Coronary artery (tissue), 2 donors: ENCODE measurements at regions not wholly inside any gene's neighbourhood (a gene's known extent, or its start where the extent isn't known, plus 50 kb on each side); places are given as distances from the start of the nearest gene placed in this dataset.

Experiments
- DNase-seq: peaks from one replicate; pipeline ENCODE4 v3.0.0-alpha.2; 2017; ENCODE audit warnings: low spot score
- H3K27ac ChIP-seq, 2 donors: fragments of 200-600 bp; sonication (generic); one replicate each; pipeline ENCODE4 v1.5.1; 2016 to 2019
- H3K4me3 ChIP-seq: fragments of 200-600 bp; sonication (generic); 2 replicates; pipeline ENCODE4 v1.5.1; 2016; ENCODE audit warnings: mild to moderate bottlenecking, moderate library complexity
- CTCF ChIP-seq: fragments of 200-600 bp; sonication (generic); IDR thresholded peaks from one replicate; pipeline ENCODE4 v1.5.1; 2019; ENCODE audit warnings: antibody characterized with exemption

DNA sequence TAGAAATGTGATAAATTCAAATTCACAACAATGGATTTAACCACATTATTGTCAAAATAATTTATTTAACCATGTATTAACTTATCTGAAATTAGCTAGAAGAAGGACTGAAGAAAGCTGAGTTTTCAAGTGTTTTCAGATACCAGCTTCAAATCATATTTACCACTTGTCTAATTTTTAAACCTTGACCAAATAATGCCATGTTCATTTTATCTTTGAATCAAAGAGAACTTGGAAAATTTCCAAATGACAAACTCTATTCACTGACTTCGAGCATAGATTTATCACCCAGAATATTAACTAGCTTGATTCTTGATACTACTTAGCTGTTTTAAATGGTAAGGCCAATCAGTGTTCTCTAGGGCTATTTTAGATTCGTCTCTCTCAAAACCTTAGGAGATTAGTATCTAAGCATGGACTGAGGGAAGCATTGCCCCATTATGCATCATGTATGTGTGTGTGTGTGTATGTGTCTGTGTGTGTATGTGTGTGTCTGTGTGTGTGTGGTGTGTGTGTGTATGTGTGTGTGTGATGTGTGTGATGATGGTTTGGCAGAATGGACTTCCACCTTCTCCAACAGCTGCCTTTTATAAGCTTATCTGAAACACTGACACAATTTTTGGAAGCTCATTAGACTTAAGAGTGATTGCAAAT lies 667.5 kb upstream of the FANCL start:
- no peak overlapping the region for H3K4me3 ChIP-seq
- no peak overlapping the region for H3K27ac ChIP-seq
- no peak for TF ChIP-seq CTCF
- DNase-seq, result no peak

DNA sequence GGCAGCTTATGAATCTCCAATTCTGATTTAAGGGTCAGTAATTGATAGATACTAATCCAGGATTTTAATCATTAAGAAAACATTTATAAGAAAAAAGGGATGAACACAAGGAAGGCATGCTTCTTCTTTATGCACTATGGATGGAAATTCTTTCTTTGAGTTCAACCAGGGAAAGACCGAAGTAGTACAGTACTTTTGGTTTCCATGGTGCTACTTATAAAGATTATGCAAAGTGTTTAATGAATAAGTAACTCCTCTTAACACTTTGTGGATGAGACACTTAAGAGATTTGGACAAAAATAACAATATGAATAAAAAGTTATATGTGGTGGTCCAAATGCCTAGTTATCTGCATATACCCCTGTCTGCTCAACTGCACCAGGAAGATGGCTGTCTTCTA lies 666.5 kb upstream of the FANCL start:
- H3K27ac ChIP-seq, result no peak overlapping the region
- TF ChIP-seq CTCF, result no peak
- DNase-seq, result no peak
- no peak overlapping the region for H3K4me3 ChIP-seq

DNA sequence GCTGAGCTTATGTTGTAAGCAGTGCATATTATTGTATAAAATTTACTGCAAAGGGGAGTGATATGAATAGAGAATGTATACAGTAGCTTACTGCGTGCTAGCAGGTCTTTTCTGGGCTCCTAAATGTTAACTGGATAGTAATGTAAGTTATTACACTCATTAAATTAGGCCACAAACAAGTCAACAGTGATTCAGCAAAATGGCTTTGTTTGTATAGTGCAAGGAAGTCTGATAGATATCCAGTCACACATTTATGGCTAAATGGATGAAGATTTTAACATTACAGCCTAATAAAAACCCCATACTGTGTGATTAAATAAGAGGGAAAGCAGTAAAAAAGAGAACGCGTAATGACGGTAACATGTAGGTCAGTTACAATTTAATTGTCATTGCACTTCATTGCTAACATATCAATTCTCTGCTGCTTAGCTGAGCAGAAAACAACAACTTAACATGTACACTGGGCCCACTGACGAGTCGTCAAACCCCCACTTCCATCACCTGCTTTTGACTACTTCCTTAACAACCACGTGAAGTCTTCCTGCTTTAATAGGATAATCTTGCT lies 665.0 kb upstream of the FANCL start:
- H3K27ac ChIP-seq, result no peak overlapping the region
- H3K4me3 ChIP-seq, result no peak overlapping the region
- DNase-seq, result no peak
- no peak for TF ChIP-seq CTCF

DNA sequence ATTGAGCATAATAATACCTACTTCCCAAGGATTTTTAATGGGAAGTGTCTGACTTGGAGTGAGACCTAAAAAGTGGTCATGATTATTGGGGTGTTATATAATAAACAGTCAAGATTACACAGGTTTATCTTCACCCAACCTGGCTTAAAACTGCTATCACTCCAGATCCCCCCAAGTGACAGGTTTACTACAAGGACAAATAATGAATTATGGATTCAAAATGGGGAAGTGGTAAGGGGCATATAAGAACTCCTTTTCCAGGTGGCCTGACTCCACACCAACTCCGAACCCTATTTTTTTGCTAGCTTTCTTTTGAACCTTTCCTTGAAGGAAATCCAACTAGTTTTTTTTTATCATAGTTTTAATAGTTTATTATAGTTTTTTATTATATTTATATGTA lies 663.0 kb upstream of the FANCL start:
- H3K27ac ChIP-seq, result no peak overlapping the region
- H3K4me3 ChIP-seq, result no peak overlapping the region
- DNase-seq, result no peak
- no peak for TF ChIP-seq CTCF

GRCh38 chr2:58903427-58903826 lies 662.3 kb upstream of the FANCL start:
- Histone ChIP-seq H3K4me3 (no peak overlapping the region), H3K27ac (no peak overlapping the region)
- DNase-seq, result no peak
- no peak for TF ChIP-seq CTCF

DNA sequence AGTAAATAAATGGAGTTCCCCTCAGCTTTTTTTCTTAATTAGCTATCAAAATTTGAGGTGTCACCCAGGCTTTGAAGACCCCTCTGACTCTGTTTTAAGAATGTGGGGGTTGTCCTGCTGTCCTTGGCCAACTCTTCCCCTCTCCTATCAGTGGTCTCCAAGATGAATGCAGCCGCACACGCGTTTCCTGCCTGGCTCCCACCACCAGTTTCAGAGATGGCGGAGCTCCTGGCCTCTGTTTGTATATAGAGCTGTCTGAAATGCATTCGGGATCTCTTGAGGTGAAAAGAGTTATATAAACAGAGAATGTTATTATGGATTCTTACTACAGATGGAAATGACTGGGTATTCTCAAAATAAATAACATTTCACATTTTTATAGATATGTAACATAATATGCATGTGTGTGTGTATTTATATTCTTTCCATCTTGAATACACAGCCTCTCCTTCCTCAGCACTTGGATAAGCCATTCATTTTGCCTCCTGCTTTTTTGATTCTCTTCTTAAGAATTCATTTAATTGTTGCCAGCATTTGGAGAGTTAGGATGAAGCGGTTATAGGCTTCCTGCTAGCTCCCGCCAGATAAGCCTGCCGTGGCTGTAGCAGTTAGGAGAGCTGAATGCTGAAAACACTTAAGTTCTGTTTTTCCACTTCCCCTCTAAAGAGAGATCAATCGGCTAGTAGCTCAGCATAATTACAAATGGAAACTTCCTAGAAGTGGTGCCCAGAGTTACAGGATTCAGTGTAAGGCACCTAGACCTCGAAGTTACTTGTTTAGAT lies 659.3 kb upstream of the FANCL start:
- no peak for DNase-seq
- no peak for TF ChIP-seq CTCF
- Histone ChIP-seq H3K27ac (no peak overlapping the region), H3K4me3 (no peak overlapping the region)

DNA sequence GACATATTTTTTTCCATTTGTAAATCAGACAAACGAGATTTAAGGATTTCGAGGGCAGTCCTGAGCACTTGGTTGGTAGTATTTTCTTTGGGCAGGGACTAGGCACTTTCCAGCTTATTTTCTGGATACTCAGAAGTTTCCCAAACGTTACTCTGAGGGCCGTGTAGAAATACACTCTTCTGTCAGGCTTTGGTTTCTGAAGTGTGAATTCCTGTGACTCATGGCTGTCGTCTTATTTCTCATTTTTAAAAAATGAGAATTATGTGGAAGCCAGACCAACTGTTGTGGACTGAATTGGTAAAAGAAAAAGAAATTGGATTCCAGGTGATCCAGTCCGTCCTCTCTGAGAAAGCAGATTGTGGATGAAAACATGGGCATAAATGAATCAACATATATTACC lies 658.6 kb upstream of the FANCL start:
- Histone ChIP-seq H3K4me3 (no peak overlapping the region), H3K27ac (no peak overlapping the region)
- TF ChIP-seq CTCF, result no peak
- DNase-seq, result no peak
